IMR-90 (cell line): ENCODE measurements at regions not wholly inside any gene's neighbourhood (a gene's known extent, or its start where the extent isn't known, plus 50 kb on each side); places are given as distances from the start of the nearest gene placed in this dataset.

Experiments used
- ATAC-seq: fragments of 200-7000 bp; cut with Tn5 transposase; 2 replicates; pipeline ENCODE4 v1.9.1; 2020; ENCODE audit warnings: low read depth, mild to moderate bottlenecking, moderate library complexity
- BruUV-seq: library from RNA; stranded (reverse); fragments of 400-500 nt; replicated peaks from 2 replicates; lab custom pipeline; 2021; lab: Mats Ljungman, UMichigan
- CTCF ChIA-PET: fragments of 300-600 bp; formaldehyde crosslinking; extraction: SDS; loops from one replicate; lab custom pipeline; 2021; ENCODE audit warnings: antibody characterized with exemption; lab: Yijun Ruan, JAX
- POLR2A ChIA-PET: fragments of 300-600 bp; sonication (Branson Sonifier 250); formaldehyde crosslinking; loops from one replicate; lab custom pipeline; 2022; ENCODE audit warnings: antibody characterized with exemption; ENCODE audit not compliant: unreplicated experiment; lab: Charles Lee
- DNase-seq: peaks from one replicate; pipeline ENCODE4 v3.0.0; 2013
- H2AFZ ChIP-seq: replicated peaks from 2 replicates; pipeline ENCODE3; 2013; ENCODE audit warnings: low read length, mild to moderate bottlenecking; ENCODE audit not compliant: poor library complexity
- H2AK5ac ChIP-seq: 2 replicates; pipeline ENCODE4 v1.6.1; 2013; ENCODE audit warnings: low read depth, low read length, inconsistent platforms
- H2AK9ac ChIP-seq: replicated peaks from 2 replicates; pipeline ENCODE3; 2013; ENCODE audit warnings: mild to moderate bottlenecking, low read depth, low read length, moderate library complexity; ENCODE audit not compliant: poor library complexity
- H2BK120ac ChIP-seq: 2 replicates; pipeline ENCODE4 v1.6.1; 2013; ENCODE audit warnings: low read depth, low read length, inconsistent platforms
- H2BK15ac ChIP-seq: 3 replicates; pipeline ENCODE4 v1.6.1; 2013; ENCODE audit warnings: low read depth, low read length, inconsistent platforms
- H2BK20ac ChIP-seq: 2 replicates; pipeline ENCODE4 v1.6.1; 2013; ENCODE audit warnings: low read depth, mild to moderate bottlenecking, inconsistent platforms, low read length, moderate library complexity
- H2BK5ac ChIP-seq: 2 replicates; pipeline ENCODE4 v1.6.1; 2013; ENCODE audit warnings: mild to moderate bottlenecking, low read depth, low read length, inconsistent platforms; ENCODE audit not compliant: poor library complexity, severe bottlenecking
- H3K14ac ChIP-seq: replicated peaks from 2 replicates; pipeline ENCODE4 v1.6.1; 2013; ENCODE audit warnings: low read depth, low read length, inconsistent platforms
- H3K18ac ChIP-seq: 2 replicates; pipeline ENCODE4 v1.6.1; 2013; ENCODE audit warnings: low read depth, low read length, control low read depth
- H3K23ac ChIP-seq: 2 replicates; pipeline ENCODE4 v1.6.1; 2013; ENCODE audit warnings: low read depth, low read length, inconsistent platforms
- H3K27ac ChIP-seq: 2 replicates; pipeline ENCODE4 v1.5.1; 2013; ENCODE audit warnings: mild to moderate bottlenecking, control low read depth, low read length; ENCODE audit not compliant: insufficient read depth
- H3K27me3 ChIP-seq: 2 replicates; pipeline ENCODE4 v1.6.1; 2013; ENCODE audit warnings: low read length; ENCODE audit not compliant: control insufficient read depth, insufficient read depth
- H3K36me3 ChIP-seq: 2 replicates; pipeline ENCODE4 v1.6.1; 2013; ENCODE audit warnings: low read length, mixed read lengths; ENCODE audit not compliant: control insufficient read depth, insufficient read depth
- H3K4ac ChIP-seq: 2 replicates; pipeline ENCODE4 v1.6.1; 2013; ENCODE audit warnings: low read depth, low read length, inconsistent platforms
- H3K4me1 ChIP-seq: 2 replicates; pipeline ENCODE4 v1.6.1; 2013; ENCODE audit warnings: low read length, mixed read lengths; ENCODE audit not compliant: control insufficient read depth, insufficient read depth
- H3K4me2 ChIP-seq: 2 replicates; pipeline ENCODE4 v1.6.1; 2013; ENCODE audit warnings: low read depth, mild to moderate bottlenecking, control low read depth, low read length, moderate library complexity
- H3K4me3 ChIP-seq: 2 replicates; pipeline ENCODE4 v1.5.1; 2013; ENCODE audit warnings: low read depth, mild to moderate bottlenecking, control low read depth, low read length, moderate library complexity; ENCODE audit not compliant: insufficient read depth
- H3K56ac ChIP-seq: 2 replicates; pipeline ENCODE4 v1.6.1; 2013; ENCODE audit warnings: low read length, inconsistent platforms; ENCODE audit not compliant: insufficient read depth; ENCODE audit errors: extremely low read depth
- H3K79me1 ChIP-seq, 2 experiments: 2 replicates each; pipeline ENCODE4 v1.6.1; 2013; ENCODE audit warnings: low read length in 2 of 2, inconsistent platforms in 1 of 2, low read depth in 1 of 2
- H3K9ac ChIP-seq: 2 replicates; pipeline ENCODE4 v1.6.1; 2013; ENCODE audit warnings: low read depth, low read length, control low read depth
- H3K9me1 ChIP-seq: 2 replicates; pipeline ENCODE4 v1.6.1; 2013; ENCODE audit warnings: low read length, inconsistent platforms; ENCODE audit not compliant: insufficient read depth
- H3K9me3 ChIP-seq: 2 replicates; pipeline ENCODE4 v1.6.1; 2013; ENCODE audit warnings: low read length; ENCODE audit not compliant: control insufficient read depth, insufficient read depth
- H4K20me1 ChIP-seq: 2 replicates; pipeline ENCODE4 v1.6.1; 2013; ENCODE audit warnings: low read length, inconsistent platforms; ENCODE audit not compliant: insufficient read depth
- H4K5ac ChIP-seq: 2 replicates; pipeline ENCODE4 v1.6.1; 2013; ENCODE audit warnings: mild to moderate bottlenecking, low read depth, low read length, control low read depth
- H4K8ac ChIP-seq, 2 experiments: 2 replicates each; pipeline ENCODE4 v1.6.1; 2013; ENCODE audit warnings: low read depth in 2 of 2, low read length in 2 of 2, control low read depth in 1 of 2, inconsistent platforms in 1 of 2
- H4K91ac ChIP-seq: 2 replicates; pipeline ENCODE4 v1.6.1; 2013; ENCODE audit warnings: low read depth, low read length, inconsistent platforms; ENCODE audit not compliant: insufficient read depth
- ELK1 ChIP-seq: fragments of 150-350 bp; IDR thresholded peaks from 2 replicates; pipeline ENCODE4 v1.6.1; 2016; ENCODE audit warnings: low read depth, mild to moderate bottlenecking, low read length, moderate library complexity, borderline replicate concordance
- FOS ChIP-seq: fragments of 150-350 bp; IDR thresholded peaks from 2 replicates; pipeline ENCODE4 v1.6.1; 2016; ENCODE audit warnings: low read depth, low read length
- MAZ ChIP-seq: IDR thresholded peaks from 2 replicates; pipeline ENCODE4 v1.6.1; 2012; ENCODE audit warnings: low read depth, mild to moderate bottlenecking, low read length, improper control_type of control experiment, moderate library complexity, borderline replicate concordance
- POLR2A ChIP-seq: IDR thresholded peaks from 2 replicates; pipeline ENCODE4 v1.6.1; 2012; ENCODE audit warnings: mild to moderate bottlenecking, low read depth, low read length
- RAD21 ChIP-seq: IDR thresholded peaks from 2 replicates; pipeline ENCODE4 v1.6.1; 2012; ENCODE audit warnings: low read length, improper control_type of control experiment
- WGBS, 2 experiments: methylation state at CpG; one replicate each; pipeline versions ENCODE4 v1.1.5 to v1.1.7; 2013; ENCODE audit warnings: missing lambda C conversion rate in 2 of 2; ENCODE audit not compliant: insufficient read length in 1 of 2; ENCODE audit errors: extremely low coverage in 2 of 2; 5-methylcytosine and 5-hydroxymethylcytosine counted together
- dilution Hi-C: fragments of 300-500 bp; cut with HindIII; formaldehyde crosslinking; loops from one replicate; pipeline ENCODE4 v1.14.3; 2018; ENCODE audit warnings: low sequenced_read_pairs; ENCODE audit not compliant: unreplicated experiment
- in situ Hi-C: fragments of 300-500 bp; cut with MboI; formaldehyde crosslinking; loops from 3 replicates; pipeline ENCODE4 v1.14.3; 2019; ENCODE audit warnings: low sequenced_read_pairs, inconsistent platforms, mixed read lengths
- intact Hi-C: fragments of 100-400 bp; cut with micrococcal nuclease; formaldehyde crosslinking; loops from 2 replicates; pipeline ENCODE4 v1.10.0; 2022

- H4K91ac ChIP-seq: no peak overlapping the region
- no peak overlapping the region for H3K14ac ChIP-seq
- no peak overlapping the region for H3K4me2 ChIP-seq
- H3K56ac ChIP-seq: no peak overlapping the region
- H2AK5ac ChIP-seq: no peak overlapping the region
- no peak overlapping the region for H2BK5ac ChIP-seq
- no peaks in the 10 kb centered on the region for H3K27me3 ChIP-seq
- no peak overlapping the region for H4K5ac ChIP-seq
- TF ChIP-seq RAD21 (no peak), ELK1 (no peak), MAZ (no peak), POLR2A (no peak), FOS (no peak)
- ChIA-PET POLR2A (no interaction called here), CTCF (interaction anchor here (1.1 kb wide), 1 partner anchor 105 kb away, joined by 3 read pairs; no protein-coding TSS in a partner anchor)
- no peak overlapping the region for H3K9ac ChIP-seq
- H2BK15ac ChIP-seq: no peak overlapping the region
- no peaks in the 10 kb centered on the region for H3K4me1 ChIP-seq
- no peak overlapping the region for H3K4me3 ChIP-seq
- WGBS, 2 experiments: no CpG with 5 or more reads among the region's 3 CpGs
- H3K4ac ChIP-seq: no peak overlapping the region
- H3K18ac ChIP-seq: no peak overlapping the region
- dilution Hi-C loops: no loop called here
- H3K9me3 ChIP-seq: no peaks in the 10 kb centered on the region
- ATAC-seq (no peak), DNase-seq (no peak)
- no peak overlapping the region for H3K23ac ChIP-seq
- in situ Hi-C loops: no loop called here
- no peaks in the 10 kb centered on the region for H3K36me3 ChIP-seq
- H4K8ac ChIP-seq: no peak overlapping the region
- H2BK20ac ChIP-seq: no peak overlapping the region
- intact Hi-C loops: no loop called here
- H4K20me1 ChIP-seq: no peaks in the 10 kb centered on the region
- H2BK120ac ChIP-seq: no peak overlapping the region
- no peaks in the 10 kb centered on the region for H3K9me1 ChIP-seq
- no peak overlapping the region for H2AK9ac ChIP-seq
- H2AFZ ChIP-seq: no peak overlapping the region
- no peak overlapping the region for H3K27ac ChIP-seq
- H3K79me1 ChIP-seq: no peaks in the 10 kb centered on the region
- BruUV-seq: no TSS peak
Observed at GRCh38 chr1:79646880-79647279, 640.4 kb upstream of the ADGRL4 start.
